ENCODE measurements at regions not wholly inside any gene's neighbourhood (a gene's known extent, or its start where the extent isn't known, plus 50 kb on each side); places are given as distances from the start of the nearest gene placed in this dataset.

DNA sequence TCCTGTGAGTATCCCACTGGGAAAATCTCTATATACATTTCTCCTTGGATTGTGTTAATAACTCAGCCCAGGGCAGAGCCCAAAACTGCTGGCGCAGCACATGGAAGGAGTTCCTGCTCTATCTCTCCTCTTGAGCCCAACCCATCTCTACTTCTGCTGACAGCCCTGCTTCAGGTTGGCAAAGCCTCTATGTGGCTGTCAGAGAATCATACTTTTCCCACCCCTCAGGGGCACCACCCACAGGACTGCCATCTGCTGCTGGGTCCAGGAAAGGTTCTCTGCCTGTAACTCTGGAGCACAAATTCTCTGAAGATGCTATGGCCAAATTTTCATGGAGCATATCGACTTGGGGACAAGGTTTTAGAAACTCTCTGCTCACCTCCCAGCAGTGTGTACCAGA, 278.5 kb upstream of the EMCN start:
- no peaks in the 10 kb centered on the region for H3K27me3 ChIP-seq (ENCODE audit: control insufficient read depth, insufficient read depth, low read length)
- no peaks in the 10 kb centered on the region for H3K36me3 ChIP-seq (ENCODE audit: control insufficient read depth, insufficient read depth, low read length)
- H3K4me3 ChIP-seq (ENCODE audit: low read depth, low read length): no peak overlapping the region
- DNase-seq (ENCODE audit: low read depth): no peak
- TF ChIP-seq, protein P1, sequence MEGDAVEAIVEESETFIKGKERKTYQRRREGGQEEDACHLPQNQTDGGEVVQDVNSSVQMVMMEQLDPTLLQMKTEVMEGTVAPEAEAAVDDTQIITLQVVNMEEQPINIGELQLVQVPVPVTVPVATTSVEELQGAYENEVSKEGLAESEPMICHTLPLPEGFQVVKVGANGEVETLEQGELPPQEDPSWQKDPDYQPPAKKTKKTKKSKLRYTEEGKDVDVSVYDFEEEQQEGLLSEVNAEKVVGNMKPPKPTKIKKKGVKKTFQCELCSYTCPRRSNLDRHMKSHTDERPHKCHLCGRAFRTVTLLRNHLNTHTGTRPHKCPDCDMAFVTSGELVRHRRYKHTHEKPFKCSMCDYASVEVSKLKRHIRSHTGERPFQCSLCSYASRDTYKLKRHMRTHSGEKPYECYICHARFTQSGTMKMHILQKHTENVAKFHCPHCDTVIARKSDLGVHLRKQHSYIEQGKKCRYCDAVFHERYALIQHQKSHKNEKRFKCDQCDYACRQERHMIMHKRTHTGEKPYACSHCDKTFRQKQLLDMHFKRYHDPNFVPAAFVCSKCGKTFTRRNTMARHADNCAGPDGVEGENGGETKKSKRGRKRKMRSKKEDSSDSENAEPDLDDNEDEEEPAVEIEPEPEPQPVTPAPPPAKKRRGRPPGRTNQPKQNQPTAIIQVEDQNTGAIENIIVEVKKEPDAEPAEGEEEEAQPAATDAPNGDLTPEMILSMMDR (IDR thresholded peaks at IDR 0.05; ENCODE audit: insufficient read depth, low read depth, low read length): no peak
- ChIA-PET CTCF (interaction anchor here (1.2 kb wide), 1 partner anchor 10 kb away, joined by 6 read pairs; no protein-coding TSS in a partner anchor), POLR2A (no interaction called here)

DNA sequence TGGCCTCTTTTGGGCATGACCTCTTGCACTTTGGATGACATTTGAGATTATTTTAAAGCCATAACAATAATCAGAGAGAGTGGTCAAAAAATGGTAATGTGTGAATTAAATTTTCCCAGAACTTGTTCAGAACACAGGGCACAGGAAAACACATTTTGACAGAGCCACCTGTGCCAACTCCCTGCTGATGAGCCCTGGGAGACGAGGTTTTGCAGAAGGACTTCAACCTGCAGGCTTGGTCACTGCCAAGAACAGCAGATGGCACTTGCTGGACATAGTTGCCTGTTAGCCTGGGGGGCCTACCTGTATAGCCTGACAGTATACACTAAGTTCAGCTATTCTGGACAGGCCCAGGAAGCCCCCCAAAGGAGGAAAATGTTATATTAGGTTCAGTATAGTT, 277.8 kb upstream of the EMCN start:
- Histone ChIP-seq H3K4me3 (ENCODE audit: low read depth, low read length) (no peak overlapping the region), H3K36me3 (ENCODE audit: control insufficient read depth, insufficient read depth, low read length) (no peaks in the 10 kb centered on the region), H3K27me3 (ENCODE audit: control insufficient read depth, insufficient read depth, low read length) (no peaks in the 10 kb centered on the region)
- ChIA-PET CTCF (no interaction called here), POLR2A (no interaction called here)
- DNase-seq (ENCODE audit: low read depth): no peak
- TF ChIP-seq, protein P1 (IDR thresholded peaks at IDR 0.05; ENCODE audit: insufficient read depth, low read depth, low read length): no peak

DNA sequence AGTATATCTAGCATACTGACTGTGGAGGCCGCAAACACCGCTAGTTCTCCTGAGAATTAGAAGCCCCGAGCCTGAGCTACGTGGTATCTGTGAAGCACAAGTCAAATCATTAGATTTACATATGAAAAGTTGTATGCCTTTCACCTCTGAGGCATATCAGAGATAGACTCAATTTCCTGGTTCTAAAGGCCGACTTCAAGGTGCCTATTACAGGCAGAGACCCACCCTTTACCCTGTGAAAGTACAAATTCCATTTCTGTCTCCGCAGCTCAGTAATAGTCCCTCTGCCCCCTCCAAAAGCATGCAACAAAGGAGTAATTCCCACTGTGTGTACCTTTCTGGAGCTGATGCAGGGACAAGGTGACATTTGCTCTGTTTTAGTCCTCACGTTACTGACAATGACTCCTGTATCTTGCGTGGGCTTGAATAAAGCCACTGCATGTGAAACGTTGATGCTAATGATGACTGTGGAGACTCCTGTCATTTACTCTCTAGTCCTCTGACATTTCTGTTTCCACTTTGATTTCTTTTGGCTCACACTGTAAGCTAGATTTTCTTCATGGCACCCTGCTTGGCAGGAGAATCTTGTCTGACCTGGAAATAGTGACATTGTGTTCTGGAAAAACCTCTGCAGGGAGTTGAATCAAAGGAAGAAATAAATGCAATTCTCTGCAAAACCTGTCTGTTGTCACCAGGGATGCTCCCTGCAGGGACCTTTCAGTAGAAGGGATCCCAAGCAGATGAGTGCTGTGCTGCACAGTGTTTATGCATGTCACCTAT, 273.2 kb upstream of the EMCN start:
- Histone ChIP-seq H3K36me3 (ENCODE audit: control insufficient read depth, insufficient read depth, low read length) (no peaks in the 10 kb centered on the region), H3K4me3 (ENCODE audit: low read depth, low read length) (no peak overlapping the region), H3K27me3 (ENCODE audit: control insufficient read depth, insufficient read depth, low read length) (no peaks in the 10 kb centered on the region)
- ChIA-PET POLR2A (no interaction called here), CTCF (interaction anchor here (0.9 to 1.1 kb wide), 2 partner anchors 13 to 340 kb away, joined by 3 read pairs; no protein-coding TSS in a partner anchor)
- DNase-seq (ENCODE audit: low read depth): no peak
- TF ChIP-seq, protein P1 (IDR thresholded peaks at IDR 0.05; ENCODE audit: insufficient read depth, low read depth, low read length): no peak

DNA sequence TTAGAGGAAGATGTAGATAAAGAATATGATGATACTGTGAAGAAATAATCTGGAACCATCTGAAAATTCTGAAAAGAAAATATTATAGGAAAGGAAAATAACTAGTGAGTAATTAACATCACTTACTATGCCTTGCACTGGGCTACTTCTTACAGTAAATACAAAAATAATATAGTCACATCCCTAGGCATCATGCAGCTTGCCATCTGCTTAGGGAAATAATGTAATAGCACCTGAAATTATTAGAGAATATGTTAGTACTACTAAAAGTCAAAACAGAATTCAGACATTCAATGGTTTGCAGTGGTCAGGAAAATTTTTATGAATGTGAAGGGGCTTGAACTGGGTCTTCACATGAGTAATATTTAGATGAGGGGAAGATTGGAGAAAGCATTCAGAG, 272.2 kb upstream of the EMCN start:
- Histone ChIP-seq H3K27me3 (ENCODE audit: control insufficient read depth, insufficient read depth, low read length) (no peaks in the 10 kb centered on the region), H3K4me3 (ENCODE audit: low read depth, low read length) (no peak overlapping the region), H3K36me3 (ENCODE audit: control insufficient read depth, insufficient read depth, low read length) (no peaks in the 10 kb centered on the region)
- ChIA-PET CTCF (interaction anchor here (0.6 to 0.9 kb wide), 2 partner anchors 339 to 944 kb away, joined by 3 to 4 read pairs; no protein-coding TSS in a partner anchor), POLR2A (no interaction called here)
- TF ChIP-seq, protein P1 (IDR thresholded peaks at IDR 0.05; ENCODE audit: insufficient read depth, low read depth, low read length): no peak
- no peak for DNase-seq (ENCODE audit: low read depth)

DNA sequence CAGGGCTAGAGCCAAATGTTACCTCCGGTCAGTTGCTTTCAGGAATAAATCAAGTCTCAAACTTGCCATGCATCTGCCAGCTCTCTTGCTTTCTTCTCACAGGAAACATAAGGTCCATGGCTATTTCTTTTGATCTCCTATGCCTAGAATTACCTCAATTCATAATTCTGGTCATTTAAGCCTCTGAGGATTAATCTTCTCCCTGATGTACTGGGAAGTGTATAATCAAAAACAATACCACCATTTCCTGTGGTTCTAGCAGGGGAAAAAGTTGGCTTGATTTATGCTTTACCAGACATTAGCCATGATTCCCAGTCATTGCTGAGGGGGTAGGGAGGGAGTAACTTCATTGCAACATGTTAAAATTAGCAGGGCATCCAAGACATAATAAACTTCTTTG, 268.7 kb upstream of the EMCN start:
- no peak for DNase-seq (ENCODE audit: low read depth)
- Histone ChIP-seq H3K4me3 (ENCODE audit: low read depth, low read length) (no peak overlapping the region), H3K27me3 (ENCODE audit: control insufficient read depth, insufficient read depth, low read length) (no peaks in the 10 kb centered on the region), H3K36me3 (ENCODE audit: control insufficient read depth, insufficient read depth, low read length) (no peaks in the 10 kb centered on the region)
- TF ChIP-seq, protein P1 (IDR thresholded peaks at IDR 0.05; ENCODE audit: insufficient read depth, low read depth, low read length): no peak
- ChIA-PET POLR2A (no interaction called here), CTCF (no interaction called here)
